Pons (tissue), 1 donor: ENCODE measurements at regions not wholly inside any gene's neighbourhood (a gene's known extent, or its start where the extent isn't known, plus 50 kb on each side); places are given as distances from the start of the nearest gene placed in this dataset.

Experiments
- DNase-seq: peaks from one replicate; pipeline ENCODE4 v3.0.0-alpha.2; 2016; ENCODE audit warnings: low spot score

- no peak for DNase-seq
Measured at GRCh38 chr10:128281861-128282260, 155.6 kb upstream of the MKI67 start.

- no peak for DNase-seq
Measured at GRCh38 chr10:128286141-128286761, 160.0 kb upstream of the MKI67 start.

GRCh38 chr10:128286762-128287500, 160.7 kb upstream of the MKI67 start:
- no peak for DNase-seq

- DNase-seq, result peak; percentile 77
Measured at GRCh38 chr10:128287921-128288320, 161.7 kb upstream of the MKI67 start.

GRCh38 chr10:128289621-128290020, 163.4 kb upstream of the MKI67 start:
- DNase-seq, result no peak

- no peak for DNase-seq
Measured at GRCh38 chr10:128295003-128295402, 168.8 kb upstream of the MKI67 start.

GRCh38 chr10:128296253-128297007, 170.2 kb upstream of the MKI67 start:
- DNase-seq, result no peak

- no peak for DNase-seq
Measured at GRCh38 chr10:128297709-128298378, 171.6 kb upstream of the MKI67 start.

- no peak for DNase-seq
Measured at GRCh38 chr10:128298587-128298986, 172.4 kb upstream of the MKI67 start.

GRCh38 chr10:128300290-128300824, 174.1 kb upstream of the MKI67 start:
- no peak for DNase-seq

- no peak for DNase-seq
Measured at GRCh38 chr10:128301051-128301450, 174.8 kb upstream of the MKI67 start.

- no peak for DNase-seq
Measured at GRCh38 chr10:128302808-128303207, 176.6 kb upstream of the MKI67 start.

GRCh38 chr10:128304271-128304670, 178.0 kb upstream of the MKI67 start:
- DNase-seq, result no peak

- DNase-seq, result no peak
Measured at GRCh38 chr10:128305601-128306345, 179.6 kb upstream of the MKI67 start.

- DNase-seq, result no peak
Measured at GRCh38 chr10:128306535-128306934, 180.3 kb upstream of the MKI67 start.

- DNase-seq, result no peak
Measured at GRCh38 chr10:128306966-128307365, 180.7 kb upstream of the MKI67 start.

- no peak for DNase-seq
Measured at GRCh38 chr10:128307820-128308219, 181.6 kb upstream of the MKI67 start.

- DNase-seq, result no peak
Measured at GRCh38 chr10:128310971-128311658, 184.9 kb upstream of the MKI67 start.

GRCh38 chr10:128312250-128312649, 186.0 kb upstream of the MKI67 start:
- DNase-seq, result no peak

GRCh38 chr10:128314686-128315085, 188.5 kb upstream of the MKI67 start:
- DNase-seq, result no peak
